HEK293 (cell line): ENCODE measurements at regions not wholly inside any gene's neighbourhood (a gene's known extent, or its start where the extent isn't known, plus 50 kb on each side); places are given as distances from the start of the nearest gene placed in this dataset.

ENCODE experiments used
- SETDB1 ChIP-seq: IDR thresholded peaks from one replicate; pipeline ENCODE4 v1.6.1; 2017; ENCODE audit warnings: mild to moderate bottlenecking, low read length, moderate library complexity, mixed read lengths; ENCODE audit not compliant: insufficient read length
- ZNF274 ChIP-seq, 2 experiments: fragments of 200-500 bp in 1 of 2; fragments of 450-650 bp in 1 of 2; sonication (Bioruptor generic) in 1 of 2; formaldehyde crosslinking in 1 of 2; IDR thresholded peaks; 2 replicates each; pipeline versions ENCODE4 v1.5.1 to v1.6.1; 2014 to 2016; ENCODE audit warnings: borderline replicate concordance in 1 of 2, inconsistent platforms in 1 of 2, low read length in 1 of 2, missing biosample characterization in 1 of 2, missing genetic modification characterization in 1 of 2
- ZNF670 ChIP-seq: fragments of 450-650 bp; formaldehyde crosslinking; IDR thresholded peaks from 2 replicates; pipeline ENCODE4 v1.5.1; 2016; ENCODE audit warnings: missing biosample characterization, missing genetic modification characterization, low read depth
- TF ChIP-seq, protein P1 (sequence below): fragments of 450-650 bp; formaldehyde crosslinking; IDR thresholded peaks from 2 replicates; pipeline ENCODE4 v1.5.1; 2016; ENCODE audit warnings: missing biosample characterization, missing genetic modification characterization
- TF ChIP-seq, protein P2 (sequence below): fragments of 450-650 bp; formaldehyde crosslinking; IDR thresholded peaks from 2 replicates; pipeline ENCODE4 v1.5.1; 2016; ENCODE audit warnings: missing biosample characterization, missing genetic modification characterization, borderline replicate concordance
- TF ChIP-seq, protein P3 (sequence below): fragments of 450-650 bp; formaldehyde crosslinking; IDR thresholded peaks from 2 replicates; pipeline ENCODE4 v1.5.1; 2016; ENCODE audit warnings: missing biosample characterization, missing genetic modification characterization

DNA sequence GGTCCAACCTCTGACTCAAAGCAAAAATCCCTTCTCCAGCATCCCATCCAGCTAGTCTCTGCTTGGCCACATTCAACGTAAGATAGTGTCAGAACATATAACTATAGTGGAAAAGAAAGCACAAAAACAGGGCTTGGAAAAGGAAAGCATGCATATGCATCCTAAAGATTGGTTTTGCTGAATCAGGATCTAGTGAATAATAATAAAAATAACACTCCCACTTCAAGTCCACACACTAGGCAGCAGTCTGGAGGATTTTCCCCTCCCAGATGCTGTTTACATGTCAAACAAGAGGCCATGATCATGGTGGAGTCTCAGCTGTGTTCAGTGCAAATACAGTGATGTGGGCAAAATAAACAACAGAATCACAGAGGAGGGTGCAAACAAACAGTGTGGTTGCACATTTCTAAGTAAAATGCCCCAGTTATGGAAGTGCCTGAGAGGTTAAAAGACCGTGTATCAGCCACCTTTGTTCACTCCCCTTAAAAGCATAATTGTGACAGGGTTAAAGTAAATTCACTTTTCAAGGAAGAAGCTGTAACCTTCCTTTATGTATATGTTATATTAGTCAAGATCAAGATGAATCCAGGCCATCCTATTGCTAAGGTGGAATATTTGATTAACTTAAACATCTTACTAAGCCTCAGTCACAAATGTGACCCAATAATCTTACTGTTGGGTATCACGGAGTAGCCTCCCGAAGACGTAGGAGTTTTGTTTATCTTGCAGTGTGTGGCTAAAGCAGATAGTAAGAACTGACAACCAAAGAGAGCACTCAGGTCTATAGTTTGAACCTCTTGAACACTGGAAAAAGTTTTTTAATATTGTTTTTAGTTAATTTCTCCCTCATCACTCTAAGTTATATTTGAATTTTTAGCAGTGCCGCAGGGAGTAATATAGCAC is 424.5 kb downstream of the SOX2 start:
- TF ChIP-seq, protein P1, sequence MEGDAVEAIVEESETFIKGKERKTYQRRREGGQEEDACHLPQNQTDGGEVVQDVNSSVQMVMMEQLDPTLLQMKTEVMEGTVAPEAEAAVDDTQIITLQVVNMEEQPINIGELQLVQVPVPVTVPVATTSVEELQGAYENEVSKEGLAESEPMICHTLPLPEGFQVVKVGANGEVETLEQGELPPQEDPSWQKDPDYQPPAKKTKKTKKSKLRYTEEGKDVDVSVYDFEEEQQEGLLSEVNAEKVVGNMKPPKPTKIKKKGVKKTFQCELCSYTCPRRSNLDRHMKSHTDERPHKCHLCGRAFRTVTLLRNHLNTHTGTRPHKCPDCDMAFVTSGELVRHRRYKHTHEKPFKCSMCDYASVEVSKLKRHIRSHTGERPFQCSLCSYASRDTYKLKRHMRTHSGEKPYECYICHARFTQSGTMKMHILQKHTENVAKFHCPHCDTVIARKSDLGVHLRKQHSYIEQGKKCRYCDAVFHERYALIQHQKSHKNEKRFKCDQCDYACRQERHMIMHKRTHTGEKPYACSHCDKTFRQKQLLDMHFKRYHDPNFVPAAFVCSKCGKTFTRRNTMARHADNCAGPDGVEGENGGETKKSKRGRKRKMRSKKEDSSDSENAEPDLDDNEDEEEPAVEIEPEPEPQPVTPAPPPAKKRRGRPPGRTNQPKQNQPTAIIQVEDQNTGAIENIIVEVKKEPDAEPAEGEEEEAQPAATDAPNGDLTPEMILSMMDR (tag by site-specific recombination), result no peak
- TF ChIP-seq ZNF274 (IDR thresholded peaks at IDR 0.05; ENCODE audit: low read length), result no peak
- no peak for TF ChIP-seq ZNF274 (tag by site-specific recombination; IDR thresholded peaks at IDR 0.05; ENCODE audit: borderline replicate concordance)
- no peak for TF ChIP-seq ZNF670 (tag by site-specific recombination)
- TF ChIP-seq, protein P2, sequence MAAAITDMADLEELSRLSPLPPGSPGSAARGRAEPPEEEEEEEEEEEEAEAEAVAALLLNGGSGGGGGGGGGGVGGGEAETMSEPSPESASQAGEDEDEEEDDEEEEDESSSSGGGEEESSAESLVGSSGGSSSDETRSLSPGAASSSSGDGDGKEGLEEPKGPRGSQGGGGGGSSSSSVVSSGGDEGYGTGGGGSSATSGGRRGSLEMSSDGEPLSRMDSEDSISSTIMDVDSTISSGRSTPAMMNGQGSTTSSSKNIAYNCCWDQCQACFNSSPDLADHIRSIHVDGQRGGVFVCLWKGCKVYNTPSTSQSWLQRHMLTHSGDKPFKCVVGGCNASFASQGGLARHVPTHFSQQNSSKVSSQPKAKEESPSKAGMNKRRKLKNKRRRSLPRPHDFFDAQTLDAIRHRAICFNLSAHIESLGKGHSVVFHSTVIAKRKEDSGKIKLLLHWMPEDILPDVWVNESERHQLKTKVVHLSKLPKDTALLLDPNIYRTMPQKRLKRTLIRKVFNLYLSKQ (tag by site-specific recombination), result no peak
- TF ChIP-seq, protein P3, sequence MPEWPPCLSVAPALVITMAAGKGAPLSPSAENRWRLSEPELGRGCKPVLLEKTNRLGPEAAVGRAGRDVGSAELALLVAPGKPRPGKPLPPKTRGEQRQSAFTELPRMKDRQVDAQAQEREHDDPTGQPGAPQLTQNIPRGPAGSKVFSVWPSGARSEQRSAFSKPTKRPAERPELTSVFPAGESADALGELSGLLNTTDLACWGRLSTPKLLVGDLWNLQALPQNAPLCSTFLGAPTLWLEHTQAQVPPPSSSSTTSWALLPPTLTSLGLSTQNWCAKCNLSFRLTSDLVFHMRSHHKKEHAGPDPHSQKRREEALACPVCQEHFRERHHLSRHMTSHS, result no peak
- TF ChIP-seq SETDB1, result no peak
